ENCODE measurements at regions not wholly inside any gene's neighbourhood (a gene's known extent, or its start where the extent isn't known, plus 50 kb on each side); places are given as distances from the start of the nearest gene placed in this dataset.

GRCh38 chr1:36717431-36717830, 234.7 kb upstream of the CSF3R start:
- DNase-seq = no peak

DNA sequence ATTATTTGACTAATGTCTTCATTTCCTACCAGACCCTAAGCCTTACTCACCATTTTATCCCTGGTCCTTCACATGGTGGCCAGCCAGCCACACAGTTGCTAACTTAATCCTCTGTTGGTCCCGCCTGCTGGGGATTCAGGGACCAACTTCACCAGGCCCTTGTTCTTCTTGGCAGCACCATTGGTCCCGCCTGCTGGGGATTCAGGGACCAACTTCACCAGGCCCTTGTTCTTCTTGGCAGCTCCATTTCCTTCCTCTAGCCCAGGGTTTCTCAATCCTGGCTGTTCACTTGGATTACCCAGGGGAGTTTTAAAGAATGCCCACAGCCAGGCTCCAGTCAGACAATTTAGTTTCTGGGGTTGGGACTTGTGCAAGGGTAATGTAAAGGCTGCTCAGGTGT, 233.1 kb upstream of the CSF3R start:
- no peak for DNase-seq

DNA sequence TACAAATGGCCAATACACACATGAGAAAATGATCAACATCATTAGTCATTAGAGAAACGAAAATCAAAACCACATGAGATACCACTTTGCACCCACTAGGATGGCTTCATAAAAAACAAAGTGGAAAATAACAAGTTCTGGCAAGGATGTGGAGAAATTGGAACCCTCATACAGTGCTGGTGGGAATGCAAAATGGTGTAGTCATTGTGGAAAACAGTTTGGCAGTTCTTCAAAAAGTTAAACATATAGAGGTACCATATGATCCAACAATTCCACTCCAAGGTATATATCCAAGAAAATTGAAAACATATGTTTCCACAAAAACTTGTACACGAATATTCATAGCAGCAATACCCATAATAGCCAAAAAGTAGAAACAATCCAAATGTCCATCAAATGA, 231.6 kb upstream of the CSF3R start:
- no peak for DNase-seq

- DNase-seq = no peak
Measured at GRCh38 chr1:36711480-36711879, 228.8 kb upstream of the CSF3R start.

GRCh38 chr1:36710951-36711350, 228.2 kb upstream of the CSF3R start:
- no peak for DNase-seq

- DNase-seq = no peak
Measured at GRCh38 chr1:36709869-36710481, 227.3 kb upstream of the CSF3R start.

- no peak for DNase-seq
Measured at GRCh38 chr1:36708587-36708986, 225.9 kb upstream of the CSF3R start.

GRCh38 chr1:36707221-36707620, 224.5 kb upstream of the CSF3R start:
- DNase-seq = no peak

GRCh38 chr1:36706416-36706815, 223.7 kb upstream of the CSF3R start:
- DNase-seq = peak; percentile 100

DNA sequence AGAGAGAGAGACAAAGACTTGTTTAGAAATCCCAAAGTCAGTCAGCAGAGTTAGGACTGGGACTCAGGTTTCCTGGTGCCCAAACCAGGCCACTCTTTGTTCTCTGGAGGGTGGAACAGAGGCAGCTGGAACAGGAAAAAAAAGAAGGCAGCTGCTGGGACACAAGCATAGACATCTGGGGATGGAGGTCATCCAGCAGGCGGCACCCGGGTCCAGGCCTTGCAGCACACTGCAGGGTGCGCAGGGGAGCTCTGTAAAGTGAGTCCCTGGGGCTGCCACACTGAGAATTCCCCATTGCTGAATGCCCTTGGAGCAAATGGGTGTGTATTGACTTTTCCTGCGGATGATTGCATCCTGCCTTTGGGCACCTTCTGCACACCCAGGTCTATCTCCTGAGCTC, 222.9 kb upstream of the CSF3R start:
- DNase-seq = peak; percentile 100

- peak; percentile 100 for DNase-seq
Measured at GRCh38 chr1:36703526-36704208, 221.0 kb upstream of the CSF3R start.

GRCh38 chr1:36702963-36703362, 220.2 kb upstream of the CSF3R start:
- no peak for DNase-seq

DNA sequence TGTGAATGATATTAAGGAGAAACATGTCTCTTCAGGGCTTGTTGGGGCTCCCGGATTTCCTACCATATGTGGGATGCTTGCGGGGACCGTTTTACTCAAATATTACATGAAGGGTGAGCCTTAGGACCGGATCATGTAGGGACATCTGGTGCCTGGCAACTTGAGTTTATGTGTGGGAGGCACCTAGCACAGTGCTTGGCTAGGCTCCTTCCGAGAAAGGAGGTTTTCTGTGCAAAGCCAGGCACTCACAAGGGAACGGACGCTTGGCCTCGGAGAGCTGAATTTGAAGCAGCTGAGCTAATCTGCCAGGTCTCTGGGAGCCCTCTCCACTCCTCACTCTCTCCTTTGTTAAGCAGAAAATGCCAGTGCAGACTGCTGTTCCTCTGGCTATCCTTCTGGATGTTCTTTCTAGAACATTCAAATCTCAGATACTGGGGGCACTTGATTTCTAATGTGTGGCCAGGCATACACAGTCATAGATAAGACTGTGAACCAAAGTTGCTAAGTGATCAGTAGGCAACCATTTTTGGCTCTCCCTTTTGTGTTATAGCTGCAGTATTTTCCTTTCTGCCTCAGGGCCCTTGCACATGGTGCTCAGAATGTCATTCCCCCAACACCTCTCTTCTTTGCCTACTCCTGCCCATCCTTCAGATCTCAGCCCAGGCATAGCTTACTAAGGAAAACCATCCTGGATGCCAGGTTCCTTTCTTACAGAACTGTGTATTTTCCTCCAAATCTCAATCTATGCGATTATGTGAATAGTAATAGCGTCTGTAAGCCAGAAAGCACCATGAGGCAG, 216.6 kb upstream of the CSF3R start:
- no peak for DNase-seq

- DNase-seq = no peak
Measured at GRCh38 chr1:36697836-36698605, 215.3 kb upstream of the CSF3R start.

DNA sequence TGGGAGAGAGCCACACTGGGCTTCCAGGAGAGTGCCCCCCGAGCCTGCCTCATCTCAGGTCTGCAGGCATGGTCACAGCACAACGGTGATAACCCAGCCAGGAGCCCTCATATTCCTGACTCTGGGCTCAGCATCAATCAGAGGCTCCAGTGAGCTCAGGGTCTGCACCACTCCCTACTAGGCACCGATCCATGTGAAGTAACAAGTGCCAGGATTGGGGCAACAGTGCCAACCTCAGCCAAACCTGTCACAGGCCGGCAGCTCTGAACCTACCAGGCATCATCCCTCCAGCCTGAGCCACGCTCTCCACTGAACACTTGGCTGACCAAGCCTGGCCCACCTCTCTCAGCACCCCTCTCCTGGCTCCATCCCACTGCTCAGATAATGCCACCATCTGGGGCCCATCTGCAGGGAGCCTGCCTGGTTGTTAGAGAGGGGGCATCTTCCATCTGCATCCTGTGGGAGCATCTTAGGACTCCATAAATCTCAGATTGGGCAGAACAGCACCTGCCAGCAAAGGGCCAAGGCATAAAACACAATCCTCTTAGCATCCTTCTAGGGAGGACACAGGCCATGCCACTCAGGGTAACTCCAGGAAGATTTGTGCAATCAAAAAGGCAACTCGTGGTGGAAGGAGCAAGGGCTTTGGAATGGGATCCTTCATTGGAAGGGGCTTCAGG, 213.7 kb upstream of the CSF3R start:
- no peak for DNase-seq

GRCh38 chr1:36693603-36694002, 210.9 kb upstream of the CSF3R start:
- no peak for DNase-seq

- DNase-seq = no peak
Measured at GRCh38 chr1:36693161-36693525, 210.4 kb upstream of the CSF3R start.

DNA sequence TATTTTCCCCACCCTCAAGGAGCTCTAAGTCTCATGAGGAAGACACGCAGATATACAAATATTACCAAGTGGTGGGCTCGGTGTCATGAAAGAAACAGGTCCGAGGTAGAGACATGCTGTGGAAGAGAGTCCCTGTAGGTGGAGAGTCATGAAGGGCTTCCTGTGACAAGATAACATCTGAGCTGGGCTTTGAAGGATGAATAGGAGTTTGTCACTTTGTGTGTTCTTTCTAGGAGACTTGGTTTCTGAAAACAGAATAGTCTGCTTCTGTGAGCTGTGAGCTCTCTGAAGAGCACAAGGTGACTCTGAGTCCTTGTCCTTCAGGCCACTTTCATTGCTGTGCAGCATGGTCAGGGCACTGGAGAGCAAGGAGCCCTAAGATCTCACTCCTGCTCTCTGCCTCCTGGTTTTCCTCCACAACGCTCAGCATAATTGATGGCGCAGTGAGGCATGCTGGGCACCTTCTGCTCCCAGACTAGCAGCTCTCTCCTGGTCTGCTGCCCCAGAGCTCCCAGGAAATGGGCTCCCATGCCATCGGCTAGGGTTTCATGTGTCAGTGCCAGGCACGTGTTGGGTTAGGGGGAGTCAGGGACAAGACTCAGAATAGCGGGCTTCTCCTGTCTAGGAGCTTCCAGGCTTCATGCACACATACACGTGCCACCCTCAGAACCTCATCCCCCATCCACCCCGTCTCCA, 209.9 kb upstream of the CSF3R start:
- no peak for DNase-seq

GRCh38 chr1:36691374-36691773, 208.7 kb upstream of the CSF3R start:
- no peak for DNase-seq

- peak; percentile 100 for DNase-seq
Measured at GRCh38 chr1:36689992-36690391, 207.3 kb upstream of the CSF3R start.

DNA sequence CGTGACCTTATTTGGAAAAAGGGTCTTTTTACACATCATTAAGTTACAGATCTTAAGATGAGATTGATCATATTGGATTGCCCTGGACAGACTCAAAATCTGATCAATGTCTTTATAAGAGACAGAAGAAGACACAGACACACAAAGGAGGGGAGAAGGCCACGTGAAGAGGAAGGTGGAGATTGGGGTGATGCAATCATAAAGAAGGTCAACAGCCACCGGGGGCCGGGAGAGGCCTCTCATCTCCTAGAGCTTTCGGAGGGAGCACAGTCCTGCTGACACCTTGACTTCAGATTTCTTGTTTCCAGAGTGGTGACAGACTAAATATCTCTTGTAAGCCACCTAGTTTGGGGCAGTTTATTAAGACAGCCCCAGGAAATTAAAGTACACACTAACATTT, 204.6 kb upstream of the CSF3R start:
- DNase-seq = no peak

DNA sequence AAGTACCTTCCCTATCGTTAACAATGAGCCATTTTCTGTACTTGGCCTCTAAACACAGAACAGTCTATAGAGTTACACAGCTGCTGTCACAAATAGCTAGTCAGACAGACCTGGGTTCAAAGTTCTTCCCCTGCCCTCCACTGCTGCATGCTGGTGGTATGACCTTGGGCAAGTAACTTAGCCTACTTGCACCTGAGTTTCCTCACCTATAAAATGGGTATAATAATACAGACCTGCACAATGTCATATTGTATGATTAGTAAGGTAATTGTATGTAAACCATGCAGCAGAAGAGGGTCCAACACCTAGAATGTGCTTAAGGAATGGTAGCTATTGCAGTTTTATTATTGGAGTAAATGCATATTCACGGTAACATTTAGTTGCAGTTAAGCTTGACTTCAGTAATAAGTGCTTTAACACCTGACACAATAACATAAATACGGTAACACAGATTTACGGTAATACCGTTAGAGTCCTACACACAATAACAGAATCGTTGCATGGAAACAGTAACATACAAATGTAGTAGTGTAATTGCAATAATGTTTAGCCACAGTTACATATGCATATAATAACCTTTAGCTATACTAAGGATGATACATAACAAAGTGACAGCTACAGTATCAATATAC, 193.3 kb upstream of the CSF3R start:
- no peak for DNase-seq

Measured in NCI-H510A treated with DMSO at 0.1 percent for 48 hours (cell line).